SK-N-SH treated with all-trans-retinoic acid at 6 μM for 48 hours (cell line): ENCODE measurements at regions not wholly inside any gene's neighbourhood (a gene's known extent, or its start where the extent isn't known, plus 50 kb on each side); places are given as distances from the start of the nearest gene placed in this dataset.

ENCODE experiments used
- CSDC2 ChIP-seq: fragments of 250-450 bp; sonication (Bioruptor Pico); IDR thresholded peaks from 2 replicates; pipeline ENCODE4 v1.5.0; 2020; ENCODE audit warnings: mild to moderate bottlenecking, moderate library complexity
- ESRRG ChIP-seq: fragments of 250-450 bp; sonication (Bioruptor Pico); IDR thresholded peaks from 2 replicates; pipeline ENCODE4 v1.6.1; 2021; ENCODE audit warnings: mild to moderate bottlenecking
- GLIS3 ChIP-seq: fragments of 250-450 bp; sonication (Bioruptor Pico); IDR thresholded peaks from 2 replicates; pipeline ENCODE4 v1.5.0; 2020; ENCODE audit warnings: mild to moderate bottlenecking, moderate library complexity
- OSR1 ChIP-seq: fragments of 250-450 bp; sonication (Bioruptor Pico); IDR thresholded peaks from 2 replicates; pipeline ENCODE4 v1.8.0; 2022; ENCODE audit warnings: moderate library complexity, mild to moderate bottlenecking, inconsistent platforms
- PPARA ChIP-seq: fragments of 250-450 bp; sonication (Bioruptor Pico); IDR thresholded peaks from 2 replicates; pipeline ENCODE4 v1.5.0; 2020; ENCODE audit warnings: mild to moderate bottlenecking, borderline replicate concordance
- SNAI2 ChIP-seq: fragments of 250-450 bp; sonication (Bioruptor Pico); IDR thresholded peaks from 2 replicates; pipeline ENCODE4 v1.5.0; 2020; ENCODE audit warnings: mild to moderate bottlenecking, moderate library complexity
- TCF4 ChIP-seq: fragments of 250-450 bp; sonication (Bioruptor Pico); IDR thresholded peaks from 2 replicates; pipeline ENCODE4 v1.8.0; 2021; ENCODE audit warnings: mild to moderate bottlenecking, moderate library complexity, borderline replicate concordance
- ZC3H10 ChIP-seq: fragments of 250-450 bp; sonication (Bioruptor Pico); IDR thresholded peaks from 2 replicates; pipeline ENCODE4 v1.5.1; 2021; ENCODE audit warnings: mild to moderate bottlenecking, moderate library complexity
- ZFP3 ChIP-seq: fragments of 250-450 bp; sonication (Bioruptor Pico); IDR thresholded peaks from 2 replicates; pipeline ENCODE4 v1.5.0; 2020; ENCODE audit warnings: mild to moderate bottlenecking, moderate library complexity
- ZNF70 ChIP-seq: fragments of 450-650 bp; formaldehyde crosslinking; IDR thresholded peaks from 2 replicates; pipeline ENCODE4 v1.5.0; 2020; ENCODE audit warnings: mild to moderate bottlenecking, moderate library complexity
- TF ChIP-seq, protein P1 (sequence below): fragments of 250-450 bp; sonication (Bioruptor Pico); IDR thresholded peaks from 2 replicates; pipeline ENCODE4 v1.8.0; 2020; ENCODE audit warnings: mild to moderate bottlenecking, moderate library complexity, borderline replicate concordance
- TF ChIP-seq, protein P2 (sequence below): fragments of 250-450 bp; sonication (Bioruptor Pico); IDR thresholded peaks from 2 replicates; pipeline ENCODE4 v1.5.0; 2020; ENCODE audit warnings: mild to moderate bottlenecking, moderate library complexity
- TF ChIP-seq, protein P3 (sequence below): fragments of 250-450 bp; sonication (Bioruptor Pico); IDR thresholded peaks from 2 replicates; pipeline ENCODE4 v1.5.1; 2020; ENCODE audit warnings: low read depth, mild to moderate bottlenecking, moderate library complexity
- TF ChIP-seq, protein P4 (sequence below): fragments of 250-450 bp; sonication (Bioruptor Pico); IDR thresholded peaks from 2 replicates; pipeline ENCODE4 v1.5.1; 2021; ENCODE audit warnings: mild to moderate bottlenecking, moderate library complexity

DNA sequence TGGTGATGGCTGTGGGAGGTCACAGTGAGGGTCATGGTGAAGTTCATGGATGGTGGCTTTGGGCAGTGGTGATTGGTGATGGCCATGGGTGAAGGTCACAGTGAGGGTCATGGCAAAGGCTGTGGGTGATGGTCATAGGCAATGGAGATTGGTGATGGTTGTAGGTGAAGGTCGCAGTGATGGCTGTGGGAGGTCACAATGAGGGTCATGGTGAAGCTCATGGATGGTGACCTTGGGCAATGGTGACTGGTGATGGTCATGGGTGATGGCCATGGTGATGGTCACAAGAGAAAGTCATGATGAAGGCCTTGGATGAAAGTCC lies 115.6 kb upstream of the IRX4 start:
- TF ChIP-seq, protein P1, sequence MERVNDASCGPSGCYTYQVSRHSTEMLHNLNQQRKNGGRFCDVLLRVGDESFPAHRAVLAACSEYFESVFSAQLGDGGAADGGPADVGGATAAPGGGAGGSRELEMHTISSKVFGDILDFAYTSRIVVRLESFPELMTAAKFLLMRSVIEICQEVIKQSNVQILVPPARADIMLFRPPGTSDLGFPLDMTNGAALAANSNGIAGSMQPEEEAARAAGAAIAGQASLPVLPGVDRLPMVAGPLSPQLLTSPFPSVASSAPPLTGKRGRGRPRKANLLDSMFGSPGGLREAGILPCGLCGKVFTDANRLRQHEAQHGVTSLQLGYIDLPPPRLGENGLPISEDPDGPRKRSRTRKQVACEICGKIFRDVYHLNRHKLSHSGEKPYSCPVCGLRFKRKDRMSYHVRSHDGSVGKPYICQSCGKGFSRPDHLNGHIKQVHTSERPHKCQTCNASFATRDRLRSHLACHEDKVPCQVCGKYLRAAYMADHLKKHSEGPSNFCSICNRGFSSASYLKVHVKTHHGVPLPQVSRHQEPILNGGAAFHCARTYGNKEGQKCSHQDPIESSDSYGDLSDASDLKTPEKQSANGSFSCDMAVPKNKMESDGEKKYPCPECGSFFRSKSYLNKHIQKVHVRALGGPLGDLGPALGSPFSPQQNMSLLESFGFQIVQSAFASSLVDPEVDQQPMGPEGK (CRISPR knock-in tag): no peak
- no peak for TF ChIP-seq ESRRG (CRISPR knock-in tag)
- TF ChIP-seq SNAI2 (CRISPR knock-in tag): no peak
- TF ChIP-seq TCF4 (CRISPR knock-in tag): no peak
- no peak for TF ChIP-seq ZNF70 (CRISPR knock-in tag)
- TF ChIP-seq, protein P2, sequence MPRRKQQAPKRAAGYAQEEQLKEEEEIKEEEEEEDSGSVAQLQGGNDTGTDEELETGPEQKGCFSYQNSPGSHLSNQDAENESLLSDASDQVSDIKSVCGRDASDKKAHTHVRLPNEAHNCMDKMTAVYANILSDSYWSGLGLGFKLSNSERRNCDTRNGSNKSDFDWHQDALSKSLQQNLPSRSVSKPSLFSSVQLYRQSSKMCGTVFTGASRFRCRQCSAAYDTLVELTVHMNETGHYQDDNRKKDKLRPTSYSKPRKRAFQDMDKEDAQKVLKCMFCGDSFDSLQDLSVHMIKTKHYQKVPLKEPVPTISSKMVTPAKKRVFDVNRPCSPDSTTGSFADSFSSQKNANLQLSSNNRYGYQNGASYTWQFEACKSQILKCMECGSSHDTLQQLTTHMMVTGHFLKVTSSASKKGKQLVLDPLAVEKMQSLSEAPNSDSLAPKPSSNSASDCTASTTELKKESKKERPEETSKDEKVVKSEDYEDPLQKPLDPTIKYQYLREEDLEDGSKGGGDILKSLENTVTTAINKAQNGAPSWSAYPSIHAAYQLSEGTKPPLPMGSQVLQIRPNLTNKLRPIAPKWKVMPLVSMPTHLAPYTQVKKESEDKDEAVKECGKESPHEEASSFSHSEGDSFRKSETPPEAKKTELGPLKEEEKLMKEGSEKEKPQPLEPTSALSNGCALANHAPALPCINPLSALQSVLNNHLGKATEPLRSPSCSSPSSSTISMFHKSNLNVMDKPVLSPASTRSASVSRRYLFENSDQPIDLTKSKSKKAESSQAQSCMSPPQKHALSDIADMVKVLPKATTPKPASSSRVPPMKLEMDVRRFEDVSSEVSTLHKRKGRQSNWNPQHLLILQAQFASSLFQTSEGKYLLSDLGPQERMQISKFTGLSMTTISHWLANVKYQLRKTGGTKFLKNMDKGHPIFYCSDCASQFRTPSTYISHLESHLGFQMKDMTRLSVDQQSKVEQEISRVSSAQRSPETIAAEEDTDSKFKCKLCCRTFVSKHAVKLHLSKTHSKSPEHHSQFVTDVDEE: no peak
- no peak for TF ChIP-seq ZFP3
- TF ChIP-seq, protein P3, sequence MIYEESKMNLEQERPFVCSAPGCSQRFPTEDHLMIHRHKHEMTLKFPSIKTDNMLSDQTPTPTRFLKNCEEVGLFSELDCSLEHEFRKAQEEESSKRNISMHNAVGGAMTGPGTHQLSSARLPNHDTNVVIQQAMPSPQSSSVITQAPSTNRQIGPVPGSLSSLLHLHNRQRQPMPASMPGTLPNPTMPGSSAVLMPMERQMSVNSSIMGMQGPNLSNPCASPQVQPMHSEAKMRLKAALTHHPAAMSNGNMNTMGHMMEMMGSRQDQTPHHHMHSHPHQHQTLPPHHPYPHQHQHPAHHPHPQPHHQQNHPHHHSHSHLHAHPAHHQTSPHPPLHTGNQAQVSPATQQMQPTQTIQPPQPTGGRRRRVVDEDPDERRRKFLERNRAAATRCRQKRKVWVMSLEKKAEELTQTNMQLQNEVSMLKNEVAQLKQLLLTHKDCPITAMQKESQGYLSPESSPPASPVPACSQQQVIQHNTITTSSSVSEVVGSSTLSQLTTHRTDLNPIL (CRISPR knock-in tag): no peak
- TF ChIP-seq, protein P4, sequence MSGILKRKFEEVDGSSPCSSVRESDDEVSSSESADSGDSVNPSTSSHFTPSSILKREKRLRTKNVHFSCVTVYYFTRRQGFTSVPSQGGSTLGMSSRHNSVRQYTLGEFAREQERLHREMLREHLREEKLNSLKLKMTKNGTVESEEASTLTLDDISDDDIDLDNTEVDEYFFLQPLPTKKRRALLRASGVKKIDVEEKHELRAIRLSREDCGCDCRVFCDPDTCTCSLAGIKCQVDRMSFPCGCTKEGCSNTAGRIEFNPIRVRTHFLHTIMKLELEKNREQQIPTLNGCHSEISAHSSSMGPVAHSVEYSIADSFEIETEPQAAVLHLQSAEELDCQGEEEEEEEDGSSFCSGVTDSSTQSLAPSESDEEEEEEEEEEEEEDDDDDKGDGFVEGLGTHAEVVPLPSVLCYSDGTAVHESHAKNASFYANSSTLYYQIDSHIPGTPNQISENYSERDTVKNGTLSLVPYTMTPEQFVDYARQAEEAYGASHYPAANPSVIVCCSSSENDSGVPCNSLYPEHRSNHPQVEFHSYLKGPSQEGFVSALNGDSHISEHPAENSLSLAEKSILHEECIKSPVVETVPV: no peak
- no peak for TF ChIP-seq OSR1 (CRISPR knock-in tag)
- no peak for TF ChIP-seq GLIS3 (CRISPR knock-in tag)
- no peak for TF ChIP-seq CSDC2 (CRISPR knock-in tag)
- TF ChIP-seq ZC3H10 (CRISPR knock-in tag): no peak
- no peak for TF ChIP-seq PPARA (CRISPR knock-in tag)
